ENCODE measurements at regions not wholly inside any gene's neighbourhood (a gene's known extent, or its start where the extent isn't known, plus 50 kb on each side); places are given as distances from the start of the nearest gene placed in this dataset.

DNA sequence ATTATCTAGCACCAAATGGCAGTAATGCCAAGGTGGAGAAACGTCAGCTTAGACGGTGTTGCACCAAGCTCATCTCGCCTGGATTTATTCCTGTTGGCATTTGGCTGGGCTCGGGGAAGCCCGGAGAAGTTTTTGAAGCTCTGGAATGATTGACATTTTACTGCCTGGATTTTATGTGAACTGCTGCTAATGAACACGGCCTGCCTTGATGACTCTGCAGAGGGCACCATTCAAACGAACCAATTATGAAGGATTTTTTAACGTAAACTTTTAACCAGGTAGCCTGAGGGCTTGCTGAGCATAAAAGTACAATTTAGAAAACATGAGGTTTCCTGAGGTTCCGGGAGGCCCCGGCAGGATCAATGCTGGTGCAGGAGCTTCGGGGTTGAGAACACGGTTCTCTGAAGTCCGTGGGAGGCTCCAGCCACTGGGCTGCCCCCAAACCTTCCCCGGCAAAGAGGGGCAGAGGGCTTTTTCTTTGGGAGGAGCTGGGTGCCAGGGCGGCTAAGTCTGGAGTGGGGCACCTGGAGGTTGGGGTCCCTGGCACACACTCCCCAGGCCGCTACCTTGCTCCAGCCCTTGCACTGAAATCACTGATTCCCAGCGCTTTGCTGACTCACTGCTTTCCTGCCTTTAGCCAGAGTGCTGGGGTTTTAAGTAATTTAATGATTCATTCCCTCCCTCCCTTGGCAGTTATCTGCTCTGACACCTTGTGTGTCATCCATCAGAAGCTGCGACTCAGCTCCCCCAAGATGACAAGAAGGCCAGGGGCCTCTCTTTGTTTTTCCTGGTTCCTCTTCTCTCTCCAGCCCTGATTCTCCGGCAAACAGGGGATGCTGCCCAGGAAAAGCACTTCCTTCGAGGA is 161.2 kb upstream of the IRX3 start:
- peaks cover 0 to 8% (median 3%) of the 10 kb centered on the region in 3 donors for H3K9me3 ChIP-seq (ENCODE audit: control insufficient read depth in 2 of 3, insufficient read depth in 1 of 3, low read length in 3 of 3)
- no peaks in the 10 kb centered on the region for H3K4me1 ChIP-seq (ENCODE audit: control insufficient read depth in 2 of 3, insufficient read depth in 2 of 3, low read depth in 1 of 3, low read length in 3 of 3)
- TF ChIP-seq, protein P1, sequence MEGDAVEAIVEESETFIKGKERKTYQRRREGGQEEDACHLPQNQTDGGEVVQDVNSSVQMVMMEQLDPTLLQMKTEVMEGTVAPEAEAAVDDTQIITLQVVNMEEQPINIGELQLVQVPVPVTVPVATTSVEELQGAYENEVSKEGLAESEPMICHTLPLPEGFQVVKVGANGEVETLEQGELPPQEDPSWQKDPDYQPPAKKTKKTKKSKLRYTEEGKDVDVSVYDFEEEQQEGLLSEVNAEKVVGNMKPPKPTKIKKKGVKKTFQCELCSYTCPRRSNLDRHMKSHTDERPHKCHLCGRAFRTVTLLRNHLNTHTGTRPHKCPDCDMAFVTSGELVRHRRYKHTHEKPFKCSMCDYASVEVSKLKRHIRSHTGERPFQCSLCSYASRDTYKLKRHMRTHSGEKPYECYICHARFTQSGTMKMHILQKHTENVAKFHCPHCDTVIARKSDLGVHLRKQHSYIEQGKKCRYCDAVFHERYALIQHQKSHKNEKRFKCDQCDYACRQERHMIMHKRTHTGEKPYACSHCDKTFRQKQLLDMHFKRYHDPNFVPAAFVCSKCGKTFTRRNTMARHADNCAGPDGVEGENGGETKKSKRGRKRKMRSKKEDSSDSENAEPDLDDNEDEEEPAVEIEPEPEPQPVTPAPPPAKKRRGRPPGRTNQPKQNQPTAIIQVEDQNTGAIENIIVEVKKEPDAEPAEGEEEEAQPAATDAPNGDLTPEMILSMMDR (IDR thresholded peaks at IDR 0.05; ENCODE audit: borderline replicate concordance, extremely low read depth, insufficient read depth): no peak
- H3K9ac ChIP-seq (ENCODE audit: low read length in 3 of 3): no peak overlapping the region
- H3K36me3 ChIP-seq (ENCODE audit: control insufficient read depth in 2 of 3, insufficient read depth in 3 of 3, low read length in 3 of 3): no peaks in the 10 kb centered on the region
- intact Hi-C loops (cut with DNase I): no loop called here
- DNase-seq (peak in 4 of 5 donors; percentile 49 to 80 (median 66)), FAIRE-seq (no peak)
- no peaks in the 10 kb centered on the region for H3K27me3 ChIP-seq (ENCODE audit: control insufficient read depth, insufficient read depth, low read length)
- H3K4me3 ChIP-seq (ENCODE audit: low read length in 3 of 3): no peak overlapping the region
- H3K27ac ChIP-seq (ENCODE audit: low read depth in 2 of 2, low read length in 2 of 2): no peak overlapping the region

DNA sequence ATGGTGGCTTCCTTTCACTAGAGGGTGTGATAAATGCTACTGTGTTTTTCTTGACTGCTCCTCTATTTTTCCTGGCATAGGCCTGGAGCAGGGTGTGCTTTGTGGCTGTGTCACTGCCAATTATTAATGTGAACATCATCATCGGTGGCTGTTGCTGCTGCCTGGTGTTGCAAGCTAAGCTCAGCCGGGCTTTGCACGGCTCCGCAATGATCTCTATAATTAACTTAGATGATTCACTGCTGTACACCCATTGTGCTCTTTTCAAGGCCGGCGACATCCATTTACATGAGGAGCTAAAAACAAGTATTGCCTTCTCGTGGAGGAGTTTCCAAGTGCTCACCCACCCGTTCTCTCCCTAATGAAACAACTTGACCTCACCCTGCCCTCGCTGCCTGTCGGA is 160.1 kb upstream of the IRX3 start:
- FAIRE-seq: no peak

DNA sequence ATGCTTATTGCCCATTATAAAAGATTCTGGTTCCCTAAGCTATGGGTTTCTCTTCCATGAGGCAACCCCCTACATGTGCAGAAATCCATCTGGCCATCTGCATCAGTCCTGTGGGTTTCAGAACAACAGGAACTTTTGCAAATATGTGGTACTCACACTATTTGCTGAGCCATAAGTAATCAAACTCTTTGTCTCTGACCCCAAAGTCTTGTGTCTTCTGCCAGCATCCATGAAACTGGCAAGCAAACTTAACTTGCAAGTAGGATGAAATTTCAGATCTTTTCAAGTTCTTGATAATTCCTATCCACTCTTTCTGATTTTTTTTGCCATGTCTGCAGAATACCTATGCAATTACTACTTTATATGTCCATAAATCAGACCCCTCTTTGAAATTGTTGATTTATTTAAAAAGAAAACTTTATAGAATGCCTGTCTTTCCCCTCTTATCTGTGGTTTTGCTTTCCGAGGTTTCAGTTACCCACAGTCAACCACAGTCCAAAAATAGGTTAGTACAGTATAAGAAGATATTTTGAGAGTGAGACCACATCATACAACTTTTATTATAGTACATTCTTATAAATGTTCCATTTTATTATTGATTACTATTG is 158.4 kb upstream of the IRX3 start:
- TF ChIP-seq, protein P1 (IDR thresholded peaks at IDR 0.05; ENCODE audit: borderline replicate concordance, extremely low read depth, insufficient read depth): no peak
- Histone ChIP-seq H3K4me1 (ENCODE audit: control insufficient read depth in 2 of 3, insufficient read depth in 2 of 3, low read depth in 1 of 3, low read length in 3 of 3) (no peaks in the 10 kb centered on the region), H3K27me3 (ENCODE audit: control insufficient read depth, insufficient read depth, low read length) (no peaks in the 10 kb centered on the region), H3K4me3 (ENCODE audit: low read length in 3 of 3) (no peak overlapping the region), H3K9me3 (ENCODE audit: control insufficient read depth in 2 of 3, insufficient read depth in 1 of 3, low read length in 3 of 3) (peaks cover 0 to 8% (median 3%) of the 10 kb centered on the region in 3 donors), H3K27ac (ENCODE audit: low read depth in 2 of 2, low read length in 2 of 2) (no peak overlapping the region), H3K36me3 (ENCODE audit: control insufficient read depth in 2 of 3, insufficient read depth in 3 of 3, low read length in 3 of 3) (no peaks in the 10 kb centered on the region), H3K9ac (ENCODE audit: low read length in 3 of 3) (no peak overlapping the region)
- intact Hi-C loops (cut with DNase I): no loop called here
- FAIRE-seq: no peak
- no peak for DNase-seq

More for the DNA sequence above, 160.1 kb upstream of the IRX3 start:
- Histone ChIP-seq H3K36me3 (ENCODE audit: control insufficient read depth in 2 of 3, insufficient read depth in 3 of 3, low read length in 3 of 3) (no peaks in the 10 kb centered on the region), H3K4me3 (ENCODE audit: low read length in 3 of 3) (no peak overlapping the region), H3K27me3 (ENCODE audit: control insufficient read depth, insufficient read depth, low read length) (no peaks in the 10 kb centered on the region), H3K4me1 (ENCODE audit: control insufficient read depth in 2 of 3, insufficient read depth in 2 of 3, low read depth in 1 of 3, low read length in 3 of 3) (no peaks in the 10 kb centered on the region), H3K9ac (ENCODE audit: low read length in 3 of 3) (no peak overlapping the region), H3K27ac (ENCODE audit: low read depth in 2 of 2, low read length in 2 of 2) (no peak overlapping the region), H3K9me3 (ENCODE audit: control insufficient read depth in 2 of 3, insufficient read depth in 1 of 3, low read length in 3 of 3) (peaks cover 0 to 8% (median 3%) of the 10 kb centered on the region in 3 donors)
- DNase-seq: peak; percentile 48 to 89 (median 62)
- TF ChIP-seq, protein P1 (IDR thresholded peaks at IDR 0.05; ENCODE audit: borderline replicate concordance, extremely low read depth, insufficient read depth): no peak
- intact Hi-C loops (cut with DNase I): no loop called here
